ENCODE measurements at regions not wholly inside any gene's neighbourhood (a gene's known extent, or its start where the extent isn't known, plus 50 kb on each side); places are given as distances from the start of the nearest gene placed in this dataset.

- TF ChIP-seq CTCF (IDR thresholded peaks at IDR 0.05; ENCODE audit: low read length) (no peak), EZH2 (IDR thresholded peaks at IDR 0.05; ENCODE audit: borderline replicate concordance, low read length) (no peak)
Observed at GRCh38 chr2:140108706-140109475, 1328.7 kb upstream of the NXPH2 start.

Data from OCI-LY1 (cell line).